C4-2B (cell line): ENCODE measurements at regions not wholly inside any gene's neighbourhood (a gene's known extent, or its start where the extent isn't known, plus 50 kb on each side); places are given as distances from the start of the nearest gene placed in this dataset.

Experiments used
- ZFX ChIP-seq: fragments of 450-650 bp; IDR thresholded peaks from 2 replicates; pipeline ENCODE4 v1.6.1; 2017
- TF ChIP-seq, protein P1 (sequence below): fragments of 450-650 bp; conservative IDR thresholded peaks from 2 replicates; pipeline ENCODE4 v1.5.1; 2017; ENCODE audit warnings: mild to moderate bottlenecking

DNA sequence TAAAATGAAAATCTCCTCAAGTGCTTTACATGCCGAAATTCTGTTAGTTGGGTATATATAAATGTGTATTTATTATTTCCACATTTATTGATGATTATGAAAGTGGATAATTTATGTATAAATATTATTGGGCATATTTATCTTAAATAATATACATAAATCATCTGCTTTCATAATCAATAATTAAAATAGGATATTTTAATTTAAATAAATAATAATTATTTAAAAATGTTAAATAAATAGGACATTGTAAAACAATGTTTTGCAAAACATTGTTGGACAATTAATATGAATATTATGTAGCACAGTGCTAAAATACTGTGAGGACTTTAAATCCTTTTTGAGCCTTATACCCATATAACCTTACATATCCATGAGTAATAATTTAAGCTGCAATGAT lies 786.5 kb upstream of the CITED2 start:
- TF ChIP-seq, protein P1, sequence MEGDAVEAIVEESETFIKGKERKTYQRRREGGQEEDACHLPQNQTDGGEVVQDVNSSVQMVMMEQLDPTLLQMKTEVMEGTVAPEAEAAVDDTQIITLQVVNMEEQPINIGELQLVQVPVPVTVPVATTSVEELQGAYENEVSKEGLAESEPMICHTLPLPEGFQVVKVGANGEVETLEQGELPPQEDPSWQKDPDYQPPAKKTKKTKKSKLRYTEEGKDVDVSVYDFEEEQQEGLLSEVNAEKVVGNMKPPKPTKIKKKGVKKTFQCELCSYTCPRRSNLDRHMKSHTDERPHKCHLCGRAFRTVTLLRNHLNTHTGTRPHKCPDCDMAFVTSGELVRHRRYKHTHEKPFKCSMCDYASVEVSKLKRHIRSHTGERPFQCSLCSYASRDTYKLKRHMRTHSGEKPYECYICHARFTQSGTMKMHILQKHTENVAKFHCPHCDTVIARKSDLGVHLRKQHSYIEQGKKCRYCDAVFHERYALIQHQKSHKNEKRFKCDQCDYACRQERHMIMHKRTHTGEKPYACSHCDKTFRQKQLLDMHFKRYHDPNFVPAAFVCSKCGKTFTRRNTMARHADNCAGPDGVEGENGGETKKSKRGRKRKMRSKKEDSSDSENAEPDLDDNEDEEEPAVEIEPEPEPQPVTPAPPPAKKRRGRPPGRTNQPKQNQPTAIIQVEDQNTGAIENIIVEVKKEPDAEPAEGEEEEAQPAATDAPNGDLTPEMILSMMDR, result no peak
- no peak for TF ChIP-seq ZFX
